DMS114 treated with DMSO at 0.1 percent for 48 hours (cell line): ENCODE measurements at regions not wholly inside any gene's neighbourhood (a gene's known extent, or its start where the extent isn't known, plus 50 kb on each side); places are given as distances from the start of the nearest gene placed in this dataset.
"Not testable (repeated sequence)": the region's sequence is repeated elsewhere in the genome, so short reads cannot be mapped to it uniquely, and the experiment has no call there.

Experiments used
- DNase-seq: peaks from one replicate; lab custom pipeline; 2025; ENCODE audit not compliant: unreplicated experiment; lab: John Stamatoyannopoulos, UW

DNA sequence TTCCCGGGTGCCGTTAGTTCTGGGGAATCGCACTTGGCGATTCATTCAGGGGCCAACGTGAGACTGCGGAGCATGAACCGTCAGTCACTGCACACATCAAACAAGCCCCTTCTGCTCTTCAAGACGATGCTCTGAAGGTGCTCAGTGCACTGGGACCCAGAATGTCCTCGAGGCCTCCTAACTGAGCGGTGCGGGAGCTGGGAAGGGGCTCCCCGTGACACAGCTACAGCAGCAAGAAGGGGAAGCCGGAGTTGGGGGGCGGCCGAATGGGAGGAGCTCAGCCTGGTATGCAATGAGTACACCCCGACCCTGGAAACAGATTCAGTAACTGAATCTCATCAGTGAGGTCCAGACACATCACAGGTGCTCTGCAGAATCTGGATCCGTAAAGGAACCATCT, 150.8 kb downstream of the SHANK2 start:
- no peak for DNase-seq

DNA sequence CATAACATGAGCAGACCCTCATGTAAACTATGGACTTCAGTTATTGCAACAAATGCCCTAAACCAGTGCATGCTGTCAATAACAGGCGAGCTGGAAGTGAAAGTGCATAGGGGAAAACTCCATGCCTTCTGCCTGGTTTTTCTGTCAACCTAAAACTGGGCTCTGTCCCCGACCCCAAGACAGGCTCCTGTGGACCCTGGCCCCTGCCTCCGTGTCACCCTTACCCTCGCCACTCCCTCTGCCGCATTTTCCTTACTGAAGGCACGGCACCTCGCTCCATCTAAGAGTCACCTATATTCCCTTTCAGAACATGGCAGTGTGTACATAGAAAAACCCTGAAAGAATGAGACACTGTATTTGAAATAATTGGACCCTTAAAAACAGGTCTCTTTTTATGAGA, 151.3 kb downstream of the SHANK2 start:
- no peak for DNase-seq

- DNase-seq, result no peak
These were observed 153.6 kb downstream of the SHANK2 start for GRCh38 chr11:71098776-71099175.

DNA sequence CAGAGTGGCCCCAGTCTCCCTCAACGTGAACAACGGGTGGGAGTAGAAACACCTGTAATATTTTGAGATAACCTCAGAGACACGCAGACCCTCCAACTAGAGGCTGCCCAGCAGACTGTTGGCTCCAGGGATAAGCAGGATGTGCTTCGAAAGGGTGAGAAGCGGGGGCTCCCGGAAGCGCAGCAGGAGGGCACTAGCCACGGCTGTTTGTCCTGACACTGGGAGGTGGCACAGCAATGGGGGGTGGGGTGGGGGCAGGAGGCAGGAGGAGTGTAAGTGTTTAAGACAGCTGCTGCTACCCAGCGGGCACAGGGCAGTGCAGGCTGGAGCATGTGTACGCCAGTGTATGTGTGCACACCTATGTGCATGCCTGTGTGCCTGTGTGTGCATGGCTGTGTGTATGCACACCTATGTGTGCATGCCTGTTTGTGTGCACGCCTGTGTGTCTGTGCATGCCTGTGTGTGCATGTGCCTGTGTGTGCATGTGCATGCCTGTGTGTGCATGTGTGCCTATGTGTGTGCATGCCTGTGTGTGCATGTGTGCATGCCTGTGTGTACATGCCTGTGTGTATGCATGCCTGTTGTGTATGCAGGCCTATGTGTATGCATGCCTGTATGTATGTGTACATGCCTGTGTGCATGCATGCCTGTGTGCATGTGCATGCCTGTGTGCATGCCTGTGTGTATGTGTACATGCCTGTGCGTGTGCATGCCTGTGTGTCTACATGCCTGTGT, 154.7 kb downstream of the SHANK2 start:
- no peak for DNase-seq

GRCh38 chr11:71096751-71097388, 155.5 kb downstream of the SHANK2 start:
- DNase-seq, result no peak

GRCh38 chr11:71095294-71095850, 157.0 kb downstream of the SHANK2 start:
- DNase-seq, result no peak

GRCh38 chr11:71094296-71095077, 157.9 kb downstream of the SHANK2 start:
- DNase-seq, result no peak

DNA sequence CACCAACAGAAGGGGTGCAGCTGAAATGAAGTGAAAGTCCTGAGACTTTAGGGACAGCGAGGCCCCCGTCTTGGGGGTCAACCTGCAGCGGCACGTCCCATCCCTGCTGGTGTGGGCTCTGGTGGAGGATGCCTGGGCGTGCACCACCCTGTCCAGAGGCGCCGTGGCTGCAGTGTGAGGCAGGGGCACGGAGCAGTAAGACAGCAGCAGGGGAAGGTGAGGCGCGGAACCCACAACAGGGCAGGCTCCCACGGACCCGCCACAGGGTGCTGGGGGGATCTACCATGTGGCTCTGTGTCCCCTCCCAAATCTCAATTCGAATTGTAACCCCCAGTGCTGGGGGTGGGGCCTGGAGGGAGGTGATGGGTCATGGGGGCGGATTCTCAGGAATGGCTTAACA, 158.6 kb downstream of the SHANK2 start:
- DNase-seq, result no peak

DNA sequence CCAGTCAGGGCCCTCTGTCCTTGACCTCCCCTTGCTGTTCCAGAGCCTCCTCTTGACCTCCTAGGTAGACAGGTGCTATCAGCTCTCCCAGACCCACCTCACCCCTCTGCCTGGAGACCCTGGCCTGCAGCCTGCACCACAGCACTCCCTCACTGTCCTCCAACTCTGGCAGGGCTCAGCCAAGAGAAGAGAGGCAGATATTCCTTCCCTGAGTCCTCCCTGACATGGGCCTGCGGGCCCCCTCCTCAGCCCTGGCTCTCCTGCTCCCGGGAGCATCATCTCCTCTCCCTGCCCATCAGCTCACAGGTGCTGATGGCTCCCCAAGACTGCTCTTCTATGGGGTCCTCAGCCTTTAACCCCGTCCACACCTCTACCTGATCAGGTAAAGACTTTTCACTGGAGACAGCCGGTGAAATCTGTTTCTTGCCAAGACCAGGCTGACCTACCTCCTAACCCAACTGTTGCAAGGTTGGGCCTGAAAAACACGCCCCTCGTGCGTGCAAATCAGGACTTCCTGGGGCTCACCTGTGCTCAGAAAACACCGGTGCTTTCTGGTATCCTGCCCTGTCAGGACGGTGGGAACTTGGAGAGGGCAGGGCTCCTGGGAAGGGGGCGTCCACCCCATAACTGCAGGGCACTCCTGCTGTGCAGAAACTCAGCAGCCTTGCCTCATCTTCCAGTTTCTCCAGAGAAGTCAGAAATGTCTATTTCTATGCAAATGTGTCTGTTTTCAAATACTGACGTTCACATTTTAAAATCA, 160.7 kb downstream of the SHANK2 start:
- no peak for DNase-seq

- DNase-seq, result no peak
These were observed 162.8 kb downstream of the SHANK2 start for GRCh38 chr11:71089571-71089970.

DNA sequence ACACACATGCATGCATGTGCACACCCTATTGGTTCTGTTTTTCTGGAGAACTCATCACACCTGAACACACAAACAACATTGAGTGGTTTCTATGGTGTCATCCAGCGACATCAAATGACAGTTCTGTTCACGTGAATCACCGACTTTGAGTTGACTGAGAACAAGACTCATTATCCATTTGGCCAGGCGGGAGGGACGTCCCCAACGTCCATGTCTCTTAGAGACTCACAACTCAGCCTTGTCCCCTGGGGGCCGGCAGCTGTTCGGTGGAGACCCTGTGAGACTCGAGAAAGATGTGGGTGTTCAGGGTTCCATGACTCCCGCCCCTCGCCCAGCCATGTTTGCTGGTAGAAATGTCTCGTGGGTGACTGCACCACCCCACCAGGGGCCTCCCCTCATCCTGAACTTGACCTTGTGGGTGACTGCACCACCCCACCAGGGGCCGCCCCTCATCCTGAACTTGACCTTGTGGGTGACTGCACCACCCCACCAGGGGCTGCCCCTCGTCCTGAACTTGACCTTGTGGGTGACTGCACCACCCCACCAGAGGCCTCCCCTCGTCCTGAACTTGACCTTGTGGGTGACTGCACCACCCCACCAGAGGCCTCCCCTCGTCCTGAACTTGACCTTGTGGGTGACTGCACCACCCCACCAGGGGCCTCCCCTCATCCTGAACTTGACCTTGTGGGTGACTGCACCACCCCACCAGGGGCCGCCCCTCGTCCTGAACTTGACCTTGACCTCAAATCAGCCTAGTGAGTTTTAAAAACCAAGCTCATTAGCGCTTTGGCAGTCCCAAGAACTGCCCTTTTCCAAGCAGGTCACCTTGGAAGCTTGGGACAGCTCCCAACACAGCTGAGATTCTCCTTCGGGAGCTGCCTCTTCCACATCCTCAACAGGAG, 163.8 kb downstream of the SHANK2 start:
- not testable (repeated sequence) for DNase-seq

DNA sequence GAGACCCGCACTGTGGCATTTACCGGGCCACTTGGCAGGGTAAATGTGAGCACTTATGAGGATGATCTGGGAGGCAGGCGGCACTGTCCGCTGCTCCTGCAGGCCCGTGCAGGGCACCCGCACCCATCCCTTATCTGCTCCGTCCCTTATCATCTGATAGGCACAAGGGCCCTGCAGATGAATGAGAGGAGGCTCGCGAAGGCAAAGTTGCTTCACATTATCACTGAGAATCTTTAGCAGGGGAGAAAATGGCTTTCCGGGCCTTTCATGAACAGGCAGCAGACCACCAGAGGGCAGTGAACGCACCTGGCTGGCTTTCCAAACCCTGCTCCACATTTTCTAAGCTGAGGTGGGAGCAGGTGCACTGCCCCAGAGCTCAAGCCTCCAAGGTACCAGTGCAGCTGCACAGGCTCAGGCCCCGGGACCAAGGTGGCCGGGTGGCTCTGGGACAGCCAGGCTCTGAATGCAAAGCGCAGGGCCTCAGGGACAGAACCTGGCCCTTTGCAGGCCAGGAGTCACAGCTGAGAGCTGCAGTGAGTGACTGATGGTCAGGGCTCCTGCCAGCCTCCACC, 165.6 kb downstream of the SHANK2 start:
- DNase-seq, result peak; percentile 7

DNA sequence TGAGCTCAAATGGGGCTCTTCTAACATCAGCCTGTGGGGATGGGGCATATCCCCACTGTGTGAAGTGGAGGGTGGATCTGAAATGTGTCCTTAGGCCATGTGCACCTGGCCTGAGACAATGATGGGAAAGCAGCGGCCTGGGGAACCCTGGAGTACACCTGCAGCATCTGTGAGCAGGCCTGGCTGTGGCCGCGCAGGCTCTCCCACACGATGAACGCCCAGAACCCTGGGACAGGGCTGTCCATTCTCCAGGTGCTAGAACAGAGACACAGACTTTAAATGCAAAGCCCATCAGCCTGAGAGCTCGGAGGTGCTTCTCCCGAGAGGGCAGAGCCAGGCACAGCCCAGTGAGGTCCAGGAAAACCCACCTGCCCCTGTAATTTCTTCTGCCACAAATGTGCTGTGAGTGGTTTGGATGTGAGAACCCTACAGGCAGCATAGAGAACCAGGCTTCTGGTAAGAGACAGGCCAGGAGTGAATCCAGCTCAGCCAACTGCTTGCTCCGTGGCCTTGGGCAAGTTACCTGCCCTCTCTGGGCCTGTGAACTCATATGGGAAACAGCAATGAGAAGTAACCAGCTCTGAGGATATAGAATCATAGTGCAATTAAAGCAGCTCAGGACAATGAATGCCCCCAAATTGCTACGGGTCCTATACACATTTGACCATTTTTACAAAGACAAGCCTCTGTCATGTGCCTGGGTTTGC, 167.9 kb downstream of the SHANK2 start:
- no peak for DNase-seq

- DNase-seq, result no peak
These were observed 169.3 kb downstream of the SHANK2 start for GRCh38 chr11:71083105-71083504.

DNA sequence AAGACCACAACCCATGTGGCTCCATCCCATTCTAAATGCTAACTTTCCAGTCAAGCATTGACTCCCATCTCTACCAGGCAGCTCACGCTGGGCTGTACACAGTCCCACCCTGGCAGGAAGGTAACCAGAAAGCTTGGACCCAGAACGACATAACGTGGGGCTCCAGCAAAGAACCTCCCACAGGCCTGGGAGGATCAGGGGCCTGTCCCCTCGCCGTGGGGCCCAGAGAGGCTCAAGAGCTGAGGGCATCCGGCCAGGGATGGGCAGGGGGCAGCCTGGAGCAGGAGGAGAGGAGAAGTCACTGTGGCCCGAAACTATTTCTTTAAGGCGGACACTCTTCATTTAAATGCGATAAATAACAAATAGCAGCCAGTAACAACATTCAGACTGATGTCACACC, 169.9 kb downstream of the SHANK2 start:
- DNase-seq, result no peak

- no peak for DNase-seq
These were observed 170.6 kb downstream of the SHANK2 start for GRCh38 chr11:71081704-71082230.

GRCh38 chr11:71080239-71081097, 171.9 kb downstream of the SHANK2 start:
- DNase-seq, result peak; percentile 46

GRCh38 chr11:71079795-71080194, 172.6 kb downstream of the SHANK2 start:
- no peak for DNase-seq
